ENCODE measurements at regions not wholly inside any gene's neighbourhood (a gene's known extent, or its start where the extent isn't known, plus 50 kb on each side); places are given as distances from the start of the nearest gene placed in this dataset.
"Not testable (repeated sequence)": the region's sequence is repeated elsewhere in the genome, so short reads cannot be mapped to it uniquely, and the experiment has no call there.

DNA sequence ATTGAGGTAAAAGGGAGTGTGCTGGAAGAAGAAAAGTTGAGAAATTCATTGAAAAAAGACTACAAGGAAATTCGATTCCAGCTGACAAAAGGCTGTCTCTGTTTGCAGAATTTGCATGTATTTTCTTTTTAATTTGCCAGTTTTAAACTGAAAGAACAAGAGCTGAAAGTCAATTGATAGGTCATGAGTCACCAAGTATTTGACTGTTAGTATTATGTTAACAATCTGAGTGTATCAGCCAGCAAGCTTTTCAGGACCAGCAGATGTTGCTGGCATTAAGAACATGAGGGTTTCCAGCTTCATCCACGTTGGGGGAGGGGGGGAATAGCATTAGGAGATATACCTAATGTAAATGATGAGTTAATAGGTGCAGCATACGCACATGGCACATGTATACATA, 726.7 kb downstream of the METTL15 start:
- DNase-seq, result no peak

DNA sequence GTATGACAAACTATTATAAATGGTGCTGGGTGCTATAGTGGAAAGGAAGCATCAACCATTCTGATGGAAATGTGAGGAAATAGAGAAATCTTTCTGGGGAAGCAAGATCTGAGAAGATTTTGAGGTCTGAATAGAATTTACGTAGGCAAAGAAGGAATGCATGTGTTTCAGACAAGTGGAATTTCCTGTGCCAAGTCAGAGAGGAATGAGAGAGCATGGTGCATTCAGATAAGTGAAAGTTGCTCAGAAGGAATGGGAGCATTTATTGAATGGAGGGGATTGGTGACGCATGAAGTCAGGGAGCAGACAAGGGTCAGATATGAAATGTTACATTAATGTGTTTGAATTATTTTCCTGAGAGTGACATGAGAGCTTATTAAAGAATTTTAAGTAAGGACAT, 725.5 kb downstream of the METTL15 start:
- DNase-seq, result no peak

DNA sequence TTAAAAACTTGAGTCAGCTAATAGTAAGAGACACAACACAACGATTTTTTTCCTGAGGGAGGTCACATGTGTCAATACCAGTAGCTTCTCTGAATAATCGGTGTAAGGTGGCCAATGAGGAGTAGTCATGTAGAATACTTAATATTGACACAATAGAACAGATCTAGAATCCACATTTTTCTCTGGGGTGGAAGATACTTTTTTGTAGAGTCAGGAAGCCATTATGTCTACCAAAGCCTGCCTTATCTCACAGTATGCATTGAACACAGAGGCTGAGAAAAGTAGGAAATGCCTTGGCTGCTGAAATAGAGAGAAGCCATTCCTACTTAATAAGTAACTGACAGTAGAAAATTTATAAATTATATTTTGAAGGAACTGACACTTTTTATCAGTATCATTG, 725.0 kb downstream of the METTL15 start:
- DNase-seq, result no peak

GRCh38 chr11:28826807-28827206, 718.6 kb downstream of the METTL15 start:
- DNase-seq, result no peak

- DNase-seq, result no peak
Observed at GRCh38 chr11:28822576-28822975, 714.4 kb downstream of the METTL15 start.

GRCh38 chr11:28820296-28820989, 712.3 kb downstream of the METTL15 start:
- DNase-seq, result no peak

- DNase-seq, result no peak
Observed at GRCh38 chr11:28819741-28820140, 711.6 kb downstream of the METTL15 start.

GRCh38 chr11:28815110-28815509, 706.9 kb downstream of the METTL15 start:
- no peak for DNase-seq

DNA sequence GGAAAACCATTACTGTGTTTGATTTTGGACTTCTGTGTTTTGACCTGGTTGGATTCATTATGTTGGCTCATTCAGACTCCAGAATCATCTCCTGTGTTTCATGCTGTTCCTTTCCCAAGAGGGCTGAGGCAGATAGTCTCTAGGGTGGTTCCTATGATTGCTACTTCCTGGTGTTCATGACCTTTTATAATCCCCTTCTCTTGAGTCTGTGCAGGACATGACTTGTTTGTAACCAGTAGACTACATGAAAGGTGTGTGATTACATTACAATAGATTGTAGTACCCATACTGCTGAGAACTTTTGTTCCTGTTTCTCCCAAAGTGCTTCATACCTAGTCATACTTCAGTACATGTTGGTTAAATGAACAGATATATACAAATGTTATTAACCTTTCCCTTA, 700.6 kb downstream of the METTL15 start:
- DNase-seq, result no peak

DNA sequence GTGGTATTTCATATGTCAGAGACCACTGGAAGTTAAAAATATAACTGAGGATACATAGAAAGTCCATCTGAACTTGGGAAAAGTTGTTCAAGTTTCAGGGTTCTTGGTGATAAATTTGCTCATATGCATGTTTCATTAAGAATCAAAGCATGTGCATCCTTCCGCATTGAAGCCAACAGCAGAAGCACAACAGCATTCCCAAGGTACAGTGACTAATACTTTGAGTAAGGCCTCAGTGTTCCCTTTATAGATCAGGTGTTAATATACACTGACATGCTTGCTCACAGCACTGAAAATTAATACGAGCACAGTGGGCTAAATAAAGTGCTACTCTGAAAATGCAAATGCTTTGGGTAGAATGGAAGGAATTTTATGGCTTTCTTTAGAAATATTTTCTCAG, 691.1 kb downstream of the METTL15 start:
- DNase-seq, result no peak

- no peak for DNase-seq
Observed at GRCh38 chr11:28798286-28798685, 690.1 kb downstream of the METTL15 start.

GRCh38 chr11:28797536-28797935, 689.3 kb downstream of the METTL15 start:
- no peak for DNase-seq

- no peak for DNase-seq
Observed at GRCh38 chr11:28794405-28794804, 686.2 kb downstream of the METTL15 start.

GRCh38 chr11:28793282-28793738, 685.1 kb downstream of the METTL15 start:
- DNase-seq, result no peak

DNA sequence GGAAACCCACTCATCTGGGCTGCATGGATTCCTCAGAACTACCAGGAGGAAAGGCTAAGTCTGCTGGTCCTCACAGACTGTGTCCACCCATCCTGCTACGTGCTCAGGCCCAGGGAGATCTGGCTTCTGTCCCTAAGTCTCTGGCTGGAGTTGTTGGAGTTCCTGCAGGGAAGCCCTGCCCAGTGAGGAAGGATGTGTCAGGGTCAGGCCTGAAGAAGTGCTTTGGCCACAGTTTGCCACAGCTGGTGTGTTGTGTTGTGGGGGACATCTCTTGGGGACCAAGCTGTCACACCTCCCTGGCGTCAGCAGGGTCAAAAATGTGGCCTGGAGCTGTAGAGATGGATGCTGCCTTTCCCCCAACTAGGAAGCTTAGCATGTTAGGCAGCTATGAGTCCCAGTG, 684.7 kb downstream of the METTL15 start:
- DNase-seq, result no peak

- DNase-seq, result not testable (repeated sequence)
Observed at GRCh38 chr11:28787897-28788296, 679.7 kb downstream of the METTL15 start.

- DNase-seq, result no peak
Observed at GRCh38 chr11:28777126-28777525, 668.9 kb downstream of the METTL15 start.

GRCh38 chr11:28773606-28774005, 665.4 kb downstream of the METTL15 start:
- no peak for DNase-seq

DNA sequence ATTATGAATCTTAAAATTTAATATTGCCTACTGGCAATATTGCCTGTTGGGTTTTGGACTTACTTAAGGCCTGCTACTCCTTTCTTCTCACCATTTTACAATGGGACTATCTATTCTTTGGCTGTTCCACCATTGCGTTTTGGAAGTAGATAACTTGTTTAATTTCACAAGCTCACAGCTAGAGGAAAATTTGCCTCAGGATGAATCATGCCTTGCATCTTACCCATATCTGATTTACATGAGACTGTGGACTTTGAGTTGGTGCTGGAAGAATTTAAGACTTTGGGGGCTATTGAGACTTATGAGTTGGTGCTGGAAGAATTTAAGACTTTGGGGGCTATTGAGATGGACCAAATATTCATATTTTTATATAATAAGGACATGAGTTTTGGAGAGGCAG, 662.6 kb downstream of the METTL15 start:
- DNase-seq, result no peak

- no peak for DNase-seq
Observed at GRCh38 chr11:28767574-28767973, 659.4 kb downstream of the METTL15 start.

DNA sequence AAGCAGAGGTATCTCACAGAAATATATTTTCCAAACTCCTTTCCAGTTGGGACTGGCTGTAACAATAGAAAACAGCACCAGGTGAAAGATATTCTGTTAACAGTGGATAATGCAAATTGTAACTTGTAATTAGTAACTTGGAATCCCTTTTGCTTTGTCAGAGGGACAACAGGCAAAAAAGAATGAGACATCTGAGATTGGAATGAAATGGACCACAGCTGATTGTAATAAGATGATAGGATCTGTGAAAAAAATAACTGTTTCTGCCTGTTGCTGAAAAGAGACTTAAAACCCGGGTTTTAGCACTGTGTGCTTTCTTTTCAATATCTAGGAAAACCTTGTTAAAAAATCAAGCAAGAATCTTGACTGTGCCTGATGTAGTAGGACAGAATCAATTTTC, 655.7 kb downstream of the METTL15 start:
- DNase-seq, result no peak

DNA sequence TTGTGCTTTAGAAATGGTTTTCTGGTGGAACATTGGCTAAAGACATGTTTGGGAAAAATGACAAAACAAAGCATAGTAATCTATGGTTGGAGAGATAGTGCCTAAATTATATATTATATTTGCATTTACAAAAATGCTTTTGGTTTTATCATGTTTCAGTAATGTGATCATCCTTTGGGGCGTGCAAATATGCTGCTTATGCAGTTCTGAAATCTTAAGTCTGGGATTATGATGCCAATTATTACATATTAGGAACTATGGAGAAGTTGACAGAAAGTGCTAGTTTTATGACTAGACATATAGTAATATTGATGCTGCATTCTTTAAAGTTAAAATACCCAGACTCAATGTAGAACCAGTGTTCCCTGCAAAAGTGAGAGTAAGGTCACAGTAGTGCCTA, 655.0 kb downstream of the METTL15 start:
- DNase-seq, result no peak

DNA sequence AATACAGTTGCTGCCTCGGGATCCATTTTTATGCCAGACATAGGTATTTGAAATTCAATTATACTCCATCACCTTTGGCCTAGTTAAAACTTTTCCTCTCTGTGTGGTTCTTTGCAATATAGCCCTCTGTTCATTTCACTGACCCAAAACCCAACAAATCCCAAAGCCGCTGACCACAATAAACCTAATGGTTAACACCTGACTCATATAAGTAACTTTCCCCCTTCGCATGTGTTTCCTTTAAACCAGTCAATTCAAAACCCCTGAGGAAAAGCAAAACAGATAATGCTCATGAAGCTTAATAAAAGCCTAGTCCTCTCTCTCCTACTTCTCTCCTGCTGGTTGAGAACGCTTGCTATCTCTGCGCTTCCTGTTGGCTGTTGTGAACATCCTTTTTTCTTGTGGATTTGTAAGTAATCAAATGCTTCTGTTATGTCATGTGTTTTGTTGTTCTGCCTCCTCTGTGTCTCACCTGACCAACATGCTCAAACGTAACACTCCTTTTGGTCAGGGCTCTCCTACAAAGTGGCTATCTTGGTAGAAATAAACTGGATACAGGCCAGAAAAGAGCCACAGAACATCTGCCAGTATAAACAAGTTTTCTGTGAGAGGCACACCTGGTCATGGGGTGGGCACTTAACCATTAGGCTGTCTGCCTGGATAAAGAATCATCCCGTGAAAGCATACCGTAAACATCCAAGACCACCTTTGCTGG, 652.6 kb downstream of the METTL15 start:
- DNase-seq, result no peak
